ENCODE measurements at regions not wholly inside any gene's neighbourhood (a gene's known extent, or its start where the extent isn't known, plus 50 kb on each side); places are given as distances from the start of the nearest gene placed in this dataset.

GRCh38 chr1:57983441-57983840 lies 559.6 kb upstream of the DAB1 start:
- no peak for FAIRE-seq

- no peak for FAIRE-seq
Measured at GRCh38 chr1:57982852-57983251, 559.0 kb upstream of the DAB1 start.

DNA sequence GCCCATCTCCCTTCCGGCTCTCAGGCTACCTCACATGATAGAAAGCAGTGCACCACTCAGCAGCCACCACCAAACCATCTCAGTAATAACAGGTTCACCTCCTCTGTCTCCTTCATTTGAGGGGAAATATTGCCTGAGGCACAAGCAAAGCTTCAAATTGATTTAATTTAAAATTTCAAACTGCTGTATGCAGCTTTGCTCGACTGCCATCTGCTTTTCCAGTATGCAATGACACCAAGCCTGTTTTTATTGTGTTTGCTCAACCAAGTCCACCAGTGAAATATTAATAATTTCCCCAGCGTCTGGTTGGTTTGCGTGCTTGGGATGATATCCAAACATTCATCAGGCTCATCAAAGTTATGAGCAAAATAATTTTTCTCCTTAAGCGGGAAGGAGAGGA lies 552.4 kb upstream of the DAB1 start:
- FAIRE-seq = no peak

DNA sequence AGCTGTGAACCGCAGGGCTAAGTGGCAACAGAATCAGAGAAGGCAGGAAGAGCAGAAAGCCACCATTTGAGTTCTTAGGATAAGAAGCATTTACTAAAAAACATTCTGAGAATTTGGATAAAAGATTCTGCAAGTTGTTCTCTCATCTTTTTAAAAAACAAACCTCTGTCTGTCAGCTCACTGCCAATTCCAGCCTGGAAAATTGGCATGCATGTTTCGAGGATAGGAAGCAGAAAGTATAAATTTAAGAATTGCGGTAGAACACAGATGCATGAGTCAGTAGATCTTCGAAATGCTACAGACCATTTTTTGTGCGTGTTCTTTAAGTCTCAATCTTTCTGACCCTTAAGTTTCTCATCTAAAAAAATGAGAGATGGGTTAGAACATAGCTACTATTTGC lies 544.5 kb upstream of the DAB1 start:
- no peak for FAIRE-seq

DNA sequence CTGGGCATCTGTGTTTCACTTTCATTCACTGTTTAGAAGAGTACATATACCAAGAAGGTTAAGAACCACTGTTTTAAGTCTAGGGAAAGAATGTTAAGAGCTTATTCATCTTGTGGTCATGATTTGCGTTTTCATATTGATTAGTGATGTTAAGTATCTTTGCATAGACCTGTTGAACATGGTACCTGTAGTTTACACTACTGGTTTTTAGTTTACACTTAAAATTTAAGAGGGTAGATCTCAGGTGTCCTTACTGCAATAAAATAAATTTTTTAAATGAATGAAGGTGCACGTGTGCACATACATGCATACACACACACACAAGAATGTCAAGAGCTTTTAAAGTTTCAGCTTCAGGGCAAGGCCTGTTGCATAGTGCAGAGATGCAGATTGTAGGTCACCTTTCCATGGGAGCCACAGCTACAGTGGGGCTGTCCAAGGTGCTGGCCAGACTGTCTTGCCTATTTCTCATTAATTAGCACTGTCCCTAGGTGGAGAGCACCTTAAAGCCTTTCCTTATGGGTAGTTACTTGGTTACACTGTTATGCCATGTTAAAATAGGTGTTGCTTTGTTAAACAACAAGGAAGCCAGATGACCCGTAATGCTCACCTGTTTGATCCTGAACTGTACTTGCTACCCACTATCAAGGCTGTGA lies 543.0 kb upstream of the DAB1 start:
- no peak for FAIRE-seq

GRCh38 chr1:57966340-57966739 lies 542.5 kb upstream of the DAB1 start:
- no peak for FAIRE-seq

DNA sequence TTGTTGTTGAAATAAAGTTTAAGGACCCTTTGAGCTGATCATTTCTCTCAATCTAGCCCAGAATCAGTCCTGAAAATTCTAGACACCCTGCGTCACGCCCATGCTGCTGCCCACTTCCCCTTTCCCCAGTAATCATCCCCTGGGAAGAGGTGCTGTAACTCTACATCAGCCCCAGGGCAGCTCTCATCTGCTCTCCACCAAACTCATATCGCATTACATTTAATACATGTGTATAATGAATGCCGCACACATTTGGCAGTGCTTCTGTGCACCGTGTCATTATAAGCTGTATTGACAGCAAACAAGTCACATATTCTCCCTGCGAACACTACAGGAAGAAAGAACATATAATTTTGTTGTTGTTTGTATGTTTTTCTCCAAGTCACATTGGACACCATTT lies 539.7 kb upstream of the DAB1 start:
- no peak for FAIRE-seq

- no peak for FAIRE-seq
Measured at GRCh38 chr1:57959531-57960241, 535.8 kb upstream of the DAB1 start.

DNA sequence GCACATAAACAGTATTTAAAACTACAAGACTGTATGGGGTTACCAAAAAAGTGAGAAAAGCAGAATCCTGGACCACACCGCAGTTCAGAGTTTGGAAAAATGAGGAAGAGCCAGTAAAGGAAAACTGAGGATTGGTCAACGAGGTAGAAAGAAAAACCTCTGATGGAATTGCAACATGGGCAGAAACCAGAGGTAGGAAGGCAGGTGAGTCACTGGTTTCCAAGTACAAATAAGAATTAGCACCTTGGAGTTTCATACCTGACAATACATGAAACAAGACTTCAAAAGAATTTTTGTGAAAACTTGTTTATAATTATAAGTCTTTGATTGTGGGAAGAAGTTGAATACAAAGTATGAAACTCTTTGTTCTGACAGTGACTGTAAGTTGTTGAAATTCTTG lies 533.7 kb upstream of the DAB1 start:
- no peak for FAIRE-seq

- no peak for FAIRE-seq
Measured at GRCh38 chr1:57951390-57951789, 527.5 kb upstream of the DAB1 start.

- FAIRE-seq = no peak
Measured at GRCh38 chr1:57949168-57949567, 525.3 kb upstream of the DAB1 start.

- no peak for FAIRE-seq
Measured at GRCh38 chr1:57947471-57947870, 523.6 kb upstream of the DAB1 start.

DNA sequence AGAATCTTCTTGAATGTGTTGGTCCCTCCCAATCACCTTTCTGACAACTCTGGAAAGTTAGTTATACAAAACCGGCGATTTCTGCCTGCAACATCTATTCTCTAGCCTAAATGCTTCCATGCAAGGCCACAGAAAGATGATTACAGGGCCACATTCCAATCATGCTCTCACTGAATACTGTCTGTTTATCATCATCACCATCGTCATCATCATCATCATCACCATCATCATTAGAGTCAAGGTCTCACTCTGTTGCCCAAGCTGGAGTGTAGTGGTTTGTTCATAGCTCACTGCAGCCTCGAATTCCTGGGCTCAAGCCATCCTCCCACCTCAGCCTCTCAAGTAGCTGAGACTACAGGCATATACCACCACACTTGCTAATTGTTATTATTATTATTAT lies 521.2 kb upstream of the DAB1 start:
- no peak for FAIRE-seq

DNA sequence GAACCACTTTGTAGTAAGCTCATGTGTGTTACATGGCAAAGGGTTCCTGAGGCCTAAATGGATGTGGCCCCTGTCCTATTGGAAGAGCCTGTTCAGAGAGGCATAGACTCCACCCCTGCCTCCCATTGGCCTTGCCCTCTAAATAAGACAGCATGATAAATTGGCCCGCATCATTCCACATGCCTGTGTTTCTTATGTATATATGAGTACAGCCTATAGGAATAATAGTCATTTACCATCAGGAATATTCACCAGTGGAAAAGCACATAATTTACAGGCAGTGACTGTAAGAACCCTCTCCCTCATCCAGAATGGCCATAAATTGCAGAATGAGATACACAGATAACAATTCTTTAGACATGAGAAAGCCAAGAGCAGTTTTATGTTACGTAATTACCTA lies 519.5 kb upstream of the DAB1 start:
- no peak for FAIRE-seq

- no peak for FAIRE-seq
Measured at GRCh38 chr1:57934745-57935144, 510.9 kb upstream of the DAB1 start.

DNA sequence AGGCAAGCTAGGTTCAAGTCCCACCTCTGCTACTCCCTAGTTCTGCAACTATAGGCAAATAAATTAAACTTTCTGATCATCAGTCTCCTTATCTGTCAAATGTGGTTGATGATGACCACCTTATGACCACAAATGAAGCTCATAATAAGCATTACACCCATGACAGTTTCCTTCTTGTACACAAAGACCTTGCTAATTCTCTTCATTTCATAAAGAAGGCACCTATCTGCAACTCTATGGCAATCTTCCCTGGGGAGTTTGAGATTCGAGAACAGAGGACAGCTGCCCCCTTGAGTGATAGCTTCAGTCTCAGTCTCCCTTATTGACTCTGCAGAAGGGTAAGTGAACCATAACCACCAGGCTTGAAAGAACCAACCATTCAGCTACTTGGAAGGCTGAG lies 503.1 kb upstream of the DAB1 start:
- FAIRE-seq = no peak

DNA sequence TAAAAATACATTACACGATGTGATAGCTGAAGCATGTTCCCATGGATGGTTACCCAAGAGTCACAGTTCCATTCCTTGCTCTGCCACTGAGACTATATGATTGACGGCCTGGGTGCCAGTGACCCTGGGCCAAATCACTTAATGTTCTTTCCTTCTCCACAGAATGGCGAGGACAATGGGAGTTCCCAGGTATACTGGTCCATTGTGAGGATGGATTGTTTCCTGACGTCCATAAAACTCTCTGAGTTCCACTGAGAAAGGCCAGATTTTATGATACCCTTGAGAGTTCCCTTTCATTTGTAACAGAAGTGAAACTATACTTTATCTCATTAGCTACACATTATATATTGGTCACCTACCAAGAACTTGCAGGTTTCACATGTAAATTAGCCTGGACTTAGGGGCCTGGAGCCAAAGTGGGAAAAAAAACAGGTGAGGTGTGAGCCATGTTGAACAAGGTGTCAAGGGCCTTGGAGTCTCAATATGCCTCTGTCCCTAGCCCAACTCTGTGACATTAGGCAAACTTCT lies 502.2 kb upstream of the DAB1 start:
- no peak for FAIRE-seq

DNA sequence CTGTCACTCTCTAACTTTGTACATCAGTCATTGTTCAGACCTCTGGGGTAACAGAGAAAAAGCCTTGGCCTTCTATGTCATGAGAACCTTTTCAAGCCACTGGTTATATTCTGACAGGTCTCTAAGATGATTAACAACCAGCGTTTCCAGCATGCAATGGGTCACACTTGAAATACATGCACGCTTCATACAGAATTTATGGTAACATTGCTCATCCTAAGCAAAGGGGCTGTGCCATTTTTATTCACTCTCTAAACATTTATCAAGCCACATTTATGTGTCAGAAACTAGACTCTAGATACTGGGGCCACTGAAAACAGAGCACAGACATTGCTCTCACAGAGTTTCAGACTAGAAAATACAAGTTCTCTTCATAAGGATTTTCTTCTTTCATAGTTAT lies 501.4 kb upstream of the DAB1 start:
- FAIRE-seq = no peak

DNA sequence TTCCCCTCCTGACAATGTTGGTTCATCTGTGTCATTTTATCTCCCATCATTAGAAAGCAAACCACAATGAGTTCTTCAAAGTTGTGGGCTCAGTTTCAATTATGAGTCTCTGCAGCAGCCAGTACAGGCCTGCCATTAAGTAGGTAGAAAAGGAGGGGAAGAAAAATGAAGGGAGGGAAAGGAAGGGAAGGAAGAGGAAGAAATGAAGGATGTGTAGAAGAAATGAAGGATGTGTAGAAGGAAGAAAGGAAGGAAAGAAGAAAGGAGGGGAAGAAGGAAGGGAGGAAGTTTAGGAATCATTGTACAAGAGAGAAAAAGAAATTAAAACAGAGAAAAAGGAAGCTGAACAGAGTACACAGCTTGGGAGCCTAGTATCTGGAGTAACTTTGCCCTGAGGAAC lies 498.3 kb upstream of the DAB1 start:
- no peak for FAIRE-seq

- no peak for FAIRE-seq
Measured at GRCh38 chr1:57916041-57916440, 492.2 kb upstream of the DAB1 start.

DNA sequence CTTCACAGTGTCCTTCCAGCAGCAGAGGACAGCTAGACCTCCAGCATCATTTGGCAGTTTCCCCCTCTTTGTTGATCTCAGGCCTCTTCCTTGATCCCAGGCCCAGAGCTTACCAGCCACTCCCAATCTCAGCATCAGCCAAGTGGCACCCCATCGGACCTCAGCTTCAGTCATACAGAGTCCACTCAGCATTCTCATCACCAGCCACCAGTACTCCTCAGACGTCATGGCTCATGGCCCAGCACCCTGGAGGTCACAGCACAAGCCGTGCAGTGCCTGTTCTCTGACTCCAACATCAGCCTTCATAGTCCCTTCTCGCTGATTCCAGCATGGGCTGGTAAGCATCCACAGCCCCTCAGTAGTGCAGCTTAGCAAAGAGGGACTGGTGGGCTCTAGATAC lies 487.6 kb upstream of the DAB1 start:
- no peak for FAIRE-seq

- no peak for FAIRE-seq
Measured at GRCh38 chr1:57910782-57911181, 486.9 kb upstream of the DAB1 start.

DNA sequence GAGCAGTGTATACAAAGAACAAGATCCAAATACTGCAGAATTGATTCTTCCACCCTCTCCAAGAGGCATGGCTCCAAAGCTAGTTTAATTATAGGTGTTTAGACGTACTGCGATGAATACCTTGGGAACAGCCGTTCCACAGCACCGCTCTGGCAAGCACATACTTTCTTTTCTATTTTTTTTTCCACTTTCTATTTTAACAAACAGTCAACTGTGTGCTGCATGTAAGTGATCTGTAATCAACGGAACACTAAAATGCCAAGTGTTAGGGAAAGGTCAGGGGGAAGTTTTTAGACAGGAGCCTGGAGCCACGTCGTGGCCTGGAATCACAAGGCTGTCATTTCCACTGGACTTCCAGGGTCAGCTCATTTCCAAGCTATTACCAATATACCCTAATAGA lies 486.4 kb upstream of the DAB1 start:
- no peak for FAIRE-seq

DNA sequence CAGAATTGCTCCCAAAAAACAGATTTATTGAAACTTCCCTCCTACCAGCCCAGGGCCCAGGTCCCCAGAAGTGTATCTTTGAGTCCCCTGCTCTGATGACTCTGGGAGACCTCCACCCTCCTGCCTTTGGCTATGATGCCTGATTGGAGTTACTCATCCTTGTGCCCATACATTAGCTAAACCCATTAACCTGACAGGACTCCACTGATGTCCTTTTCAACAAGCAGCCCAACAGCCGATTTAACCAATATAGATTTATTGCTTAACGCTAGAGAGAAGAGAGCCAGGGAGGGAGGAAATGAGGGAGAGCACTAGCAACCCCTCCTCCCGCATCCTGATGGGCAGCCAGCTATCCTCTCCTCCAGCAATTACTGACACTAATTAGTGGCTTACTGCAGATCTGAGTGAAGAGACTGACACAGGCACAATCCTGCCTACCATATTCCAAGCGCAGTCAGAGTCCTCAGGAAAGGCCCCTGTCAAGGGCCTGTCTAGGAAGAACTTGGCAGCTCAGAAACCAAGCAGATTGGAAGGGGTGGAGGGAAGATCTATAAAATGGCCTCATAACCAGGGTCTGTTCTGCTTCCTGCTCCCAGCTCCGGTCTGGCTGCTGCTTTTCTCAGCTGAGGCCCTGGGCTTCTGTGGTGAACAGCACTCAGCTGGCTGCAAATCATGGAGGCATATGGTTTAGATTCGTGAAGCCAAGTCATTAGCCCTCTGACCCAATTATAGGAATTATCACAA lies 484.5 kb upstream of the DAB1 start:
- no peak for FAIRE-seq
